ENCODE measurements at regions not wholly inside any gene's neighbourhood (a gene's known extent, or its start where the extent isn't known, plus 50 kb on each side); places are given as distances from the start of the nearest gene placed in this dataset.

- intact Hi-C loops (cut with DNase I; ENCODE audit: low total_unique reads) = no loop called here
- WGBS, 5 donors = 72 to 86% (median 79%) methylated on average over 5 of the region's 5 CpGs
- TF ChIP-seq CTCF (IDR thresholded peaks at IDR 0.05 in 8 of 11, conservative IDR thresholded peaks at IDR 0.05 in 3 of 11) = no peak
- TF ChIP-seq POLR2A (IDR thresholded peaks at IDR 0.05) = no peak
- TF ChIP-seq POLR2AphosphoS5 (IDR thresholded peaks at IDR 0.05) = no peak
Observed at GRCh38 chr6:22091424-22091948, 205.3 kb downstream of the PRL start.

GRCh38 chr6:22095836-22096235 lies 201.0 kb downstream of the PRL start:
- WGBS, 5 donors = 59 to 96% (median 74%) methylated on average over 1 of the region's 1 CpG
- Histone ChIP-seq H3K27ac (no peak overlapping the region), H3K36me3 (no peaks in the 10 kb centered on the region), H3K27me3 (replicated peaks in 1 of 7) (no peaks in the 10 kb centered on the region), H3K4me3 (no peak overlapping the region), H3K9me3 (no peaks in the 10 kb centered on the region), H3K4me1 (no peaks in the 10 kb centered on the region)
- intact Hi-C loops (cut with DNase I; ENCODE audit: low total_unique reads) = no loop called here
- TF ChIP-seq POLR2A (IDR thresholded peaks at IDR 0.05) = no peak
- no peak for DNase-seq

More at GRCh38 chr6:22091424-22091948, 205.3 kb downstream of the PRL start:
- Histone ChIP-seq H3K9me3 (no peaks in the 10 kb centered on the region), H3K36me3 (no peaks in the 10 kb centered on the region), H3K27me3 (replicated peaks in 1 of 7) (no peaks in the 10 kb centered on the region), H3K4me3 (no peak overlapping the region), H3K27ac (no peak overlapping the region), H3K4me1 (no peaks in the 10 kb centered on the region)
- no peak for DNase-seq

GRCh38 chr6:22098601-22099031 lies 198.2 kb downstream of the PRL start:
- Histone ChIP-seq H3K36me3 (no peaks in the 10 kb centered on the region), H3K27ac (no peak overlapping the region), H3K4me1 (no peaks in the 10 kb centered on the region), H3K27me3 (replicated peaks in 1 of 7) (no peaks in the 10 kb centered on the region), H3K9me3 (no peaks in the 10 kb centered on the region), H3K4me3 (no peak overlapping the region)
- DNase-seq = no peak
- intact Hi-C loops (cut with DNase I; ENCODE audit: low total_unique reads) = no loop called here
- no peak for TF ChIP-seq POLR2A (IDR thresholded peaks at IDR 0.05)
- no peak for TF ChIP-seq POLR2AphosphoS5 (IDR thresholded peaks at IDR 0.05)

GRCh38 chr6:22099231-22099630 lies 197.6 kb downstream of the PRL start:
- no peak for DNase-seq

GRCh38 chr6:22099923-22100322 lies 196.9 kb downstream of the PRL start:
- H3K27me3 ChIP-seq (replicated peaks in 1 of 7) = no peaks in the 10 kb centered on the region
- H3K9me3 ChIP-seq = no peaks in the 10 kb centered on the region
- no peaks in the 10 kb centered on the region for H3K4me1 ChIP-seq
- intact Hi-C loops (cut with DNase I; ENCODE audit: low total_unique reads) = no loop called here
- H3K36me3 ChIP-seq = no peaks in the 10 kb centered on the region
- TF ChIP-seq POLR2A (IDR thresholded peaks at IDR 0.05) (no peak), CTCF (IDR thresholded peaks at IDR 0.05 in 8 of 11, conservative IDR thresholded peaks at IDR 0.05 in 3 of 11) (no peak), POLR2AphosphoS5 (IDR thresholded peaks at IDR 0.05) (no peak)
- H3K4me3 ChIP-seq = no peak overlapping the region
- DNase-seq = no peak
- no peak overlapping the region for H3K27ac ChIP-seq
- WGBS, 5 donors = 75 to 85% (median 76%) methylated on average over 5 of the region's 5 CpGs

More at GRCh38 chr6:22099231-22099630, 197.6 kb downstream of the PRL start:
- WGBS, 5 donors = 79 to 92% (median 88%) methylated on average over 7 of the region's 7 CpGs
- Histone ChIP-seq H3K4me1 (no peaks in the 10 kb centered on the region), H3K9me3 (no peaks in the 10 kb centered on the region), H3K27me3 (replicated peaks in 1 of 7) (no peaks in the 10 kb centered on the region), H3K4me3 (no peak overlapping the region), H3K36me3 (no peaks in the 10 kb centered on the region), H3K27ac (no peak overlapping the region)
- intact Hi-C loops (cut with DNase I; ENCODE audit: low total_unique reads) = no loop called here
- TF ChIP-seq POLR2AphosphoS5 (IDR thresholded peaks at IDR 0.05) (no peak), POLR2A (IDR thresholded peaks at IDR 0.05) (no peak), CTCF (IDR thresholded peaks at IDR 0.05 in 8 of 11, conservative IDR thresholded peaks at IDR 0.05 in 3 of 11) (no peak)
